HUDEP-2 (cell line): ENCODE measurements at regions not wholly inside any gene's neighbourhood (a gene's known extent, or its start where the extent isn't known, plus 50 kb on each side); places are given as distances from the start of the nearest gene placed in this dataset.
A peak's percentile ranks its signal among the peaks of the same experiment; 100 is the strongest.
"Not testable (repeated sequence)": the region's sequence is repeated elsewhere in the genome, so short reads cannot be mapped to it uniquely, and the experiment has no call there.

Source experiments
- DNase-seq, 76 experiments: peaks; one replicate each; lab custom pipeline; 2025; ENCODE audit not compliant: unreplicated experiment in 76 of 76; lab: John Stamatoyannopoulos, UW

GRCh38 chr18:70961939-70962338 lies 673.1 kb downstream of the SOCS6 start:
- DNase-seq = no peak

- no peak for DNase-seq
Observed at GRCh38 chr18:70956554-70956953, 667.7 kb downstream of the SOCS6 start.

- no peak for DNase-seq
Observed at GRCh38 chr18:70936160-70936559, 647.3 kb downstream of the SOCS6 start.

GRCh38 chr18:70931942-70932814 lies 643.3 kb downstream of the SOCS6 start:
- peak in 8 of 76 experiments; percentile 0 to 49 (median 26) for DNase-seq

- no peak for DNase-seq
Observed at GRCh38 chr18:70920840-70921374, 632.1 kb downstream of the SOCS6 start.

GRCh38 chr18:70907673-70908072 lies 618.8 kb downstream of the SOCS6 start:
- no peak for DNase-seq

GRCh38 chr18:70892381-70892780 lies 603.5 kb downstream of the SOCS6 start:
- DNase-seq = no peak

GRCh38 chr18:70870292-70870691 lies 581.4 kb downstream of the SOCS6 start:
- no peak for DNase-seq

- DNase-seq = no peak
Observed at GRCh38 chr18:70848329-70848728, 559.5 kb downstream of the SOCS6 start.

- DNase-seq = no peak
Observed at GRCh38 chr18:70840649-70841048, 551.8 kb downstream of the SOCS6 start.

- no peak for DNase-seq
Observed at GRCh38 chr18:70827632-70828031, 538.8 kb downstream of the SOCS6 start.

- DNase-seq = no peak
Observed at GRCh38 chr18:70826571-70826970, 537.7 kb downstream of the SOCS6 start.

- no peak for DNase-seq
Observed at GRCh38 chr18:70822691-70823090, 533.8 kb downstream of the SOCS6 start.

GRCh38 chr18:70822117-70822516 lies 533.3 kb downstream of the SOCS6 start:
- DNase-seq = no peak

- DNase-seq = no peak
Observed at GRCh38 chr18:70808481-70809056, 519.7 kb downstream of the SOCS6 start.

GRCh38 chr18:70781860-70782453 lies 493.1 kb downstream of the SOCS6 start:
- peak in 66 of 76 experiments; percentile 2 to 89 (median 40) for DNase-seq

GRCh38 chr18:70766254-70766653 lies 477.4 kb downstream of the SOCS6 start:
- not testable (repeated sequence) for DNase-seq

GRCh38 chr18:70762812-70763211 lies 474.0 kb downstream of the SOCS6 start:
- DNase-seq = no peak

- DNase-seq = no peak
Observed at GRCh38 chr18:70758780-70759179, 469.9 kb downstream of the SOCS6 start.

- DNase-seq = no peak
Observed at GRCh38 chr18:70754486-70754885, 465.6 kb downstream of the SOCS6 start.

- DNase-seq = no peak
Observed at GRCh38 chr18:70732916-70733315, 444.1 kb downstream of the SOCS6 start.
